ENCODE measurements at regions not wholly inside any gene's neighbourhood (a gene's known extent, or its start where the extent isn't known, plus 50 kb on each side); places are given as distances from the start of the nearest gene placed in this dataset.

DNA sequence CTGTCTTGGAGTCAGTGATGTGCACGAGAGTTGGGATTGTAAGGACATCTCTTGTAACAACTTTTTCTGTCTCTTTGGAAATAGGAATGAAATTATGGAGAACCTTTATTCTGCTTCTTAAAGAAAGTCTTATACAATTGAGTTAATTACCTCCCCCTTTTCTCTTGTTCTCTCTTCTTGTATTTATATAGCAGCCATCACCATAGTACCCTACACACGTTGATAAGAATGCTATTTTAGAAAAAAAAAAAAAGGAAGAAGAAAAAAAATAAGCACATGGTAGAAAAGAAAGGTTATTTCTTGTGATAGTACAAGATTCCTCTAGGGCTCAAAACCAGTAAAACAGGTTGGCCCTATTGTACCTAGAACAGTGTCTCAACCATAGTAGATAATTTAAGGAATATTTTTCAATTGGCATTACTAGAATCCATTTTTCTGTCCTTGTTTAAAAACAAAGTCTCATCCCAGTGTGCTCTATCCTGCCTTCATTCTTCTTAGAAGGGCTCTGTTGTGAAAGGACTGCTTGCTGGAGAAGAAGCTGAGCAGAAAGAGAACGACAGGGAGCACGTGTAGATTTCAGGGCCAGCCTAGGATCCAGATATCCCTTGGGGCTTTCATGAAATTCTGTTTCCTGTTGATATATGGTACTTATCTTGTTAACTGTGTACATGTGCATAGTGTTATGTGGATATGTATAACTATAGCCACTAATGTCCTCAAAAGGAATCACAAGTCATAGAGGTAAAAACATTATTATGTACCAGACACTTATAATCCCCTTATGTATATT, 392.3 kb upstream of the MEF2C start:
- TF ChIP-seq, protein P1, sequence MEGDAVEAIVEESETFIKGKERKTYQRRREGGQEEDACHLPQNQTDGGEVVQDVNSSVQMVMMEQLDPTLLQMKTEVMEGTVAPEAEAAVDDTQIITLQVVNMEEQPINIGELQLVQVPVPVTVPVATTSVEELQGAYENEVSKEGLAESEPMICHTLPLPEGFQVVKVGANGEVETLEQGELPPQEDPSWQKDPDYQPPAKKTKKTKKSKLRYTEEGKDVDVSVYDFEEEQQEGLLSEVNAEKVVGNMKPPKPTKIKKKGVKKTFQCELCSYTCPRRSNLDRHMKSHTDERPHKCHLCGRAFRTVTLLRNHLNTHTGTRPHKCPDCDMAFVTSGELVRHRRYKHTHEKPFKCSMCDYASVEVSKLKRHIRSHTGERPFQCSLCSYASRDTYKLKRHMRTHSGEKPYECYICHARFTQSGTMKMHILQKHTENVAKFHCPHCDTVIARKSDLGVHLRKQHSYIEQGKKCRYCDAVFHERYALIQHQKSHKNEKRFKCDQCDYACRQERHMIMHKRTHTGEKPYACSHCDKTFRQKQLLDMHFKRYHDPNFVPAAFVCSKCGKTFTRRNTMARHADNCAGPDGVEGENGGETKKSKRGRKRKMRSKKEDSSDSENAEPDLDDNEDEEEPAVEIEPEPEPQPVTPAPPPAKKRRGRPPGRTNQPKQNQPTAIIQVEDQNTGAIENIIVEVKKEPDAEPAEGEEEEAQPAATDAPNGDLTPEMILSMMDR (IDR thresholded peaks at IDR 0.05), result no peak
- TF ChIP-seq POLR2A (IDR thresholded peaks at IDR 0.05), result no peak
